ENCODE measurements at regions not wholly inside any gene's neighbourhood (a gene's known extent, or its start where the extent isn't known, plus 50 kb on each side); places are given as distances from the start of the nearest gene placed in this dataset.

DNA sequence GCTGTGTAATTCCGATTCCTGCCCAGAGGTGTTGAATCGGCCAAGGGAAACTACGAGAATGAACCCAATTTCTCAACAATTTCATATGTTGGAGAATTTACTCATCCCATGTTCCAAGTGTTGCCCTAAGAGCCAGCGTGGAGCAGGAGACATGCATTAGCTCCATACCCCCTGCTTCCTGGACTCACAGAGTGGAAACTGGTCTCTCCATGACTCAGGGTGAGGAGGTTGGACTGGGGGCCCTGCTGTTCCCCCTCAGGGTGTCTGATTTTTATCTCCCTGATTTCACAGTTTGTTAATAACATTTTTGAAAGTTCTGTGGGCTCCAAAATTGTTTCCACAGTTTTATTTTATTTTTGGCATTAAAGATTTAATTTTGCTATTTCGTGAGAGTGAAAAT lies 183.0 kb upstream of the SFRP2 start:
- TF ChIP-seq CTCF (IDR thresholded peaks at IDR 0.05) (no peak), POLR2A (IDR thresholded peaks at IDR 0.05) (no peak)

Data from lower leg skin (tissue), 3 donors.